Astrocyte (in vitro differentiated cells and primary cell): ENCODE measurements at regions not wholly inside any gene's neighbourhood (a gene's known extent, or its start where the extent isn't known, plus 50 kb on each side); places are given as distances from the start of the nearest gene placed in this dataset.
"Not testable (repeated sequence)": the region's sequence is repeated elsewhere in the genome, so short reads cannot be mapped to it uniquely, and the experiment has no call there.

Experiments
- DNase-seq: peaks from one replicate; pipeline ENCODE4 v3.0.0-alpha.2; 2010; ENCODE audit warnings: low read depth
- FAIRE-seq: peaks from 2 replicates; lab custom pipeline; 2011; peaks lifted over from hg19 to GRCh38; lab: Jason Lieb, UNC
- H2AFZ ChIP-seq: 2 replicates; pipeline ENCODE4 v1.6.0; 2012; ENCODE audit warnings: low read depth, low read length, inconsistent platforms
- H3K27ac ChIP-seq: 2 replicates; pipeline ENCODE4 v1.5.1; 2011; ENCODE audit warnings: low read depth, low read length, inconsistent platforms
- H3K27me3 ChIP-seq: 2 replicates; pipeline ENCODE4 v1.6.0; 2011; ENCODE audit warnings: low read length, inconsistent platforms; ENCODE audit not compliant: insufficient read depth
- H3K36me3 ChIP-seq: 2 replicates; pipeline ENCODE4 v1.5.1; 2011; ENCODE audit warnings: low read length, inconsistent platforms; ENCODE audit not compliant: insufficient read depth
- H3K4me1 ChIP-seq: 2 replicates; pipeline ENCODE4 v1.5.1; 2011; ENCODE audit warnings: low read length, inconsistent platforms; ENCODE audit not compliant: insufficient read depth
- H3K4me2 ChIP-seq: 2 replicates; pipeline ENCODE4 v1.6.0; 2012; ENCODE audit warnings: low read length, inconsistent platforms
- H3K4me3 ChIP-seq: 2 replicates; pipeline ENCODE4 v1.5.1; 2011; ENCODE audit warnings: low read depth, mild to moderate bottlenecking, low read length, inconsistent platforms; ENCODE audit not compliant: insufficient read depth
- H3K79me2 ChIP-seq: 2 replicates; pipeline ENCODE4 v1.6.0; 2012; ENCODE audit warnings: mild to moderate bottlenecking, low read length, inconsistent platforms; ENCODE audit not compliant: insufficient read depth
- H3K9ac ChIP-seq: 2 replicates; pipeline ENCODE4 v1.6.0; 2012; ENCODE audit warnings: mild to moderate bottlenecking, low read length, inconsistent platforms
- H3K9me3 ChIP-seq: 2 replicates; pipeline ENCODE4 v1.5.1; 2012; ENCODE audit warnings: low read depth, mild to moderate bottlenecking, low read length, inconsistent platforms; ENCODE audit not compliant: insufficient read depth
- H4K20me1 ChIP-seq: 2 replicates; pipeline ENCODE4 v1.6.0; 2012; ENCODE audit warnings: low read length, inconsistent platforms; ENCODE audit not compliant: insufficient read depth
- H3K27ac Mint-ChIP-seq: one replicate; pipeline ENCODE4 v1.8.0; 2021; ENCODE audit warnings: mild to moderate bottlenecking, mixed read lengths; ENCODE audit not compliant: unreplicated experiment
- H3K27me3 Mint-ChIP-seq: one replicate; pipeline ENCODE4 v1.8.0; 2021; ENCODE audit warnings: low read depth, mixed read lengths; ENCODE audit not compliant: unreplicated experiment
- H3K36me3 Mint-ChIP-seq: one replicate; pipeline ENCODE4 v1.8.0; 2021; ENCODE audit warnings: low read depth, mixed read lengths; ENCODE audit not compliant: unreplicated experiment
- H3K4me1 Mint-ChIP-seq: one replicate; pipeline ENCODE4 v1.8.0; 2021; ENCODE audit warnings: low read depth, mixed read lengths; ENCODE audit not compliant: unreplicated experiment
- H3K4me3 Mint-ChIP-seq: one replicate; pipeline ENCODE4 v1.8.0; 2021; ENCODE audit warnings: mild to moderate bottlenecking, moderate library complexity, mixed read lengths; ENCODE audit not compliant: unreplicated experiment
- H3K9me3 Mint-ChIP-seq: one replicate; pipeline ENCODE4 v1.8.0; 2021; ENCODE audit warnings: mild to moderate bottlenecking, mixed read lengths; ENCODE audit not compliant: unreplicated experiment

- not testable (repeated sequence) for H3K79me2 ChIP-seq, H3K36me3 ChIP-seq, H2AFZ ChIP-seq, FAIRE-seq, H3K4me1 ChIP-seq, H3K4me2 ChIP-seq, H3K27me3 Mint-ChIP-seq, H3K9ac ChIP-seq, DNase-seq, H3K27ac Mint-ChIP-seq, H3K4me1 Mint-ChIP-seq, H3K4me3 Mint-ChIP-seq, H3K27me3 ChIP-seq, H3K9me3 Mint-ChIP-seq, H4K20me1 ChIP-seq, H3K4me3 ChIP-seq, H3K27ac ChIP-seq, H3K9me3 ChIP-seq, H3K36me3 Mint-ChIP-seq
Observed at GRCh38 chr1:16794609-16795008, 54.3 kb downstream of the RNU1-4 start.

- H3K36me3 ChIP-seq, H3K4me3 ChIP-seq, H3K27ac ChIP-seq, H4K20me1 ChIP-seq, H3K79me2 ChIP-seq, H3K4me1 ChIP-seq, H3K36me3 Mint-ChIP-seq, DNase-seq, H3K27me3 ChIP-seq, H3K4me3 Mint-ChIP-seq, H3K9me3 Mint-ChIP-seq, H3K27ac Mint-ChIP-seq, H3K27me3 Mint-ChIP-seq, H3K9ac ChIP-seq, H2AFZ ChIP-seq, H3K4me1 Mint-ChIP-seq, H3K9me3 ChIP-seq, H3K4me2 ChIP-seq, FAIRE-seq: not testable (repeated sequence)
Observed at GRCh38 chr1:16795119-16795518, 54.8 kb downstream of the RNU1-4 start.

GRCh38 chr1:16796179-16796578 lies 55.9 kb downstream of the RNU1-4 start:
- not testable (repeated sequence) for H4K20me1 ChIP-seq, H3K36me3 Mint-ChIP-seq, H3K9me3 ChIP-seq, H3K4me1 ChIP-seq, FAIRE-seq, H3K9me3 Mint-ChIP-seq, H3K79me2 ChIP-seq, H3K4me3 ChIP-seq, H3K4me1 Mint-ChIP-seq, H3K4me3 Mint-ChIP-seq, H3K27me3 ChIP-seq, H3K27ac Mint-ChIP-seq, H2AFZ ChIP-seq, H3K27me3 Mint-ChIP-seq, H3K4me2 ChIP-seq, H3K36me3 ChIP-seq, DNase-seq
- Histone ChIP-seq H3K9ac (peak overlapping the region; percentile 43), H3K27ac (peak overlapping the region; percentile 41)

- H3K9me3 ChIP-seq, DNase-seq, H3K4me3 ChIP-seq, H3K36me3 Mint-ChIP-seq, H3K9me3 Mint-ChIP-seq, H3K4me3 Mint-ChIP-seq, H3K27me3 ChIP-seq, H2AFZ ChIP-seq, H3K27ac Mint-ChIP-seq, H4K20me1 ChIP-seq, H3K4me1 Mint-ChIP-seq, H3K4me1 ChIP-seq, H3K4me2 ChIP-seq, H3K27me3 Mint-ChIP-seq, FAIRE-seq, H3K27ac ChIP-seq, H3K79me2 ChIP-seq, H3K36me3 ChIP-seq, H3K9ac ChIP-seq: not testable (repeated sequence)
Observed at GRCh38 chr1:16796625-16797046, 56.3 kb downstream of the RNU1-4 start.

- not testable (repeated sequence) for H2AFZ ChIP-seq, H3K4me1 Mint-ChIP-seq, FAIRE-seq, H3K4me1 ChIP-seq, DNase-seq, H3K27me3 ChIP-seq, H3K9ac ChIP-seq, H3K27me3 Mint-ChIP-seq, H3K9me3 ChIP-seq, H3K4me3 Mint-ChIP-seq, H3K4me3 ChIP-seq, H3K4me2 ChIP-seq, H3K27ac Mint-ChIP-seq, H3K9me3 Mint-ChIP-seq, H3K36me3 ChIP-seq, H3K36me3 Mint-ChIP-seq, H3K27ac ChIP-seq, H3K79me2 ChIP-seq, H4K20me1 ChIP-seq
Observed at GRCh38 chr1:16797065-16797464, 56.7 kb downstream of the RNU1-4 start.

GRCh38 chr1:16798050-16798449 lies 57.7 kb downstream of the RNU1-4 start:
- H2AFZ ChIP-seq, H3K4me3 ChIP-seq, H3K27ac Mint-ChIP-seq, H3K27me3 ChIP-seq, H3K79me2 ChIP-seq, FAIRE-seq, H3K36me3 ChIP-seq, H3K27me3 Mint-ChIP-seq, H3K4me1 ChIP-seq, H3K4me3 Mint-ChIP-seq, H3K27ac ChIP-seq, H3K4me1 Mint-ChIP-seq, H3K9me3 ChIP-seq, H4K20me1 ChIP-seq, H3K9me3 Mint-ChIP-seq, H3K36me3 Mint-ChIP-seq, DNase-seq, H3K9ac ChIP-seq, H3K4me2 ChIP-seq: not testable (repeated sequence)
